SKM-1 (cell line): ENCODE measurements at regions not wholly inside any gene's neighbourhood (a gene's known extent, or its start where the extent isn't known, plus 50 kb on each side); places are given as distances from the start of the nearest gene placed in this dataset.
"Not testable (repeated sequence)": the region's sequence is repeated elsewhere in the genome, so short reads cannot be mapped to it uniquely, and the experiment has no call there.

ENCODE experiments used
- DNase-seq: peaks from one replicate; lab custom pipeline; 2025; ENCODE audit not compliant: unreplicated experiment; lab: John Stamatoyannopoulos, UW

DNA sequence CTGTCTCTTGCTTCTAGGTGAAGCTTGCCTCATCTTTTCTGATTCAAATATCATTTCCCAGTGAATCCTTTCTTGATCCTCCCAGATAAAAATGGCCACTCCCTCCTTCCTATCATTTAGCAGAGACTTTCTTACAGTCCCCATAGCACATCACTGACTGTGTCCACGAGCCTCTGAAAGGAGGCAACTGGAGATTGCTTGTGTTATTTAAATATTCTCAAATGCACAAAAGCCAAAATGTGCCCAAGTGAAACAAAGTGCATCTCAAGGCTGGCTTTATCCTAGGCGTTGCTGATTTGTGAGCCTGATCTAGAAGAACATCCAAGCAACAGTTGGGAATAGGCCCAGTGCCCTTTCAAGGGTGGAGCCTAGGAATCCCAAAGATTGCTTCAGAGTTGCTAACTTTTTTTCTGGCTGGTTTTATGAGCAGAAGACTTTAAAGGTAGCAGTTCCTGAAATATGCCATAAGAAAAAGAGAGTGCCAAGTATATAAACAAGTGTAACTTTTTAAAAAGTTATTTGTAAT is 393.6 kb downstream of the CD83 start:
- no peak for DNase-seq

DNA sequence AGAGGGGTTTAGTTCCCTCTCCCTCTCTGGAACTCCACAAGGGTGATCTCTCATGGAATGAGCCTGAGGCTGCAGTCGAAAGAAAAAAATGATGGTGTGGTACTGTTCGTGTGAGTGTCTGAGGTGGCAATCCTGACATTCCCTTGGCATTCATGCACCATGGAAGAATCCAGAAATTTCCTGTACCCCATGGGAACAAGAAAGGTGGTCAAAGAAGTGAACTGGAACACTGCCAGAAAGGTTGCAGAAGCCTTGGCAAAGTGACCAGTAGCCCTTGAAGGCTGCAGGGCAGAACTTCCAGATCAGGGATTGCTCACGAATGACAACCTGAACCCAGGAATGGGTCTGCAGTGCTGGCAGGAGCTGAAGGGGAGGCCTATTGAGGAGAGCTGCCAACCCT is 394.7 kb downstream of the CD83 start:
- no peak for DNase-seq

DNA sequence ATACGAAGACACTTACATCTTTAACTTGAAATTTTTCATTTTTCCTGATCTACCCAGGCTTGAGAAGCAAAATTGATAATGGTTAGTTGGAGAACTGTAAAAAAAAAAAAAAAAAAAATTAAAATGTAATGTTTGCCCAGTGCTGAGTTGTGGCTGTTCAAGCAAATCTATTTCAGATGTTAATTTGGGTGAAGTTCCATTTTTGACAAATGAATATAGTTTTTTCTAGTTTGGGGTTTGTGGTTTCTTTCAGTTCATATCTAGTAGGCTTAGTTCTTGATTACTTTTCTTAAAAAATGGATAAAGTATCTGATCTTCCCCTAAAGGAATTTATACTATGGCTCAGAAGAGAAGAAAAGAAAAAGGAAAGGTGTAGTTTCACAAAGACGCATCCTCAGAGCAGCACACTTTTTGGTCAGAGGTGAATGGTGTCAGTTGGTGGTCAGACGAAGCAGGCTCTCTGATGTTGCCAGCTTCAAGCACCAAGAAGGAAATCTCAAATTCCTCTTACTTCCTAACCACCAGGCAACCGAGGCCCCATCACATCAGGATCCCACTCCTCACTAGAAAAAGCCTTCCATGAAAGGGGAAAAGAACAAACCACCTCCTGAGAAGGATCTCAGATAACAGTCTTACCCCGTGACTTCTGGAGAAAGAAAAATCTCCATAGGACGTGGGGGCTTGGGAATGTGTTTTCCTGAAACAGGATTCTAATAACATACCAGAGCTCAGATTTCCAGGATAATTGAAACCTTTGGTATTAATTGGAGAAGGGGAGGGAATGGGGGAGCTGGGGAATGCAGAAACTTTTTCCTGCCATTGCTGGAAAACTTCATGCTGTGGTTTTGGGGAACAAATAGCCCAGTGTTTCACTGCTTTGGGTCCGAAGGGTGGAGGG is 396.2 kb downstream of the CD83 start:
- no peak for DNase-seq

- no peak for DNase-seq
Measured at GRCh38 chr6:14516956-14517355, 399.4 kb downstream of the CD83 start.

DNA sequence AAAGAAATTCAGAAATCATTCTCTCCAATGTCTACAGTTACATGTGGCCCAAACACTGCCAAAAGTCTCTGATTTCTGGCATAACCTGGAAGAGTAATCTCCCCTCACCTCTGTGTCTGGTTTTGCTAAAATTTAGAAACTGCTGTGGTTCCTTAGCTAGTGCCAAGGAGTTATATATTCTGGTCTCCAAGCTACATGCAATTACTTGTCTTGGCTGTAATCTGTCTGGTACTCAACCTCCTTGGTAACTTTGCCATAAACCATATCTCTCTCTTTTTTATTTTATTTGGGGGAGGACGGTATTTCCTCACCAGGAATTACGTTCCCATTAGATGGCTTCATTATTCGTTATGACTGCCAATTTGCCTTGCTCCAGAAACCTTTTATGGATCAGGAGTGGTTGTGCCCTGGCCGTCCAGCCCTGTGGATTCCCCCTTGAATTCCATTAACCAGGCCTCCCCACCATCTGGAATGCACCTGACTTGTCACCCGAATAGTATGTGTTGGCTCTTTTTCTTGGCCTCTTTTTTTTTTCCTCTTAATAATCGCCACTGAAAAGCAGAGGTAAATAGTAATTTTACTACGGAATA is 400.0 kb downstream of the CD83 start:
- no peak for DNase-seq

DNA sequence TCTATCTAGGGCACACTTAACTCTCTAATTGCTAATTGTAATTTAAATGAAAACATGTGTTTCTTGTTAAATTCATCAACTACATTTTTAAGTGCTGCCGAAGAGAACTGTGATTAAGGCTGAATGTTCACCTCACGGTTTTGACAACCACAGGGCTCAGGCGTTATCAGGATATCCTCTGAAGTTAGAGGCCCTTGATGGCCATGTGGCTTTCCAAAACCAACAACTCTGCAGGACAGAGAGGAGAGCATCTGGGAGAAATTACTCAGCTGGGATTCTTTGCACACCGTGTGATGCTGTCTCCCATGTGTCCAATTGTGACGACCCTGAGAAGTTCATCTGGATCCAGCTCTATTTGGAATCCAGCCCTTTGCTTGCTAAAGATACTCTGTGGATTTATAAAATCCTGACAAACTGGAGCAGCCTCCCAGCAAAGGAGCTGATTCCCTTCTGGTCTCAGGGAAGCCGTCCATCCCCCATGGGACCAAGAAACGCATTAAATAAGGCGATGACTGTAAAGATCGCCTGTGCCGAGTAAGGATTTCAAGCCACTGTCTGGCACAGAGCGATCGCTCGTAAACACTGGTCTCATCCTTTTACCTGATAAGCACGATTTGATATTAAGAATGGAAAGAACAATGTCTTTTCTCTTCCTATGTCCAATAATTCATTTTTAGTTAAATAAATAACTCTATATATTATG is 401.1 kb downstream of the CD83 start:
- no peak for DNase-seq

DNA sequence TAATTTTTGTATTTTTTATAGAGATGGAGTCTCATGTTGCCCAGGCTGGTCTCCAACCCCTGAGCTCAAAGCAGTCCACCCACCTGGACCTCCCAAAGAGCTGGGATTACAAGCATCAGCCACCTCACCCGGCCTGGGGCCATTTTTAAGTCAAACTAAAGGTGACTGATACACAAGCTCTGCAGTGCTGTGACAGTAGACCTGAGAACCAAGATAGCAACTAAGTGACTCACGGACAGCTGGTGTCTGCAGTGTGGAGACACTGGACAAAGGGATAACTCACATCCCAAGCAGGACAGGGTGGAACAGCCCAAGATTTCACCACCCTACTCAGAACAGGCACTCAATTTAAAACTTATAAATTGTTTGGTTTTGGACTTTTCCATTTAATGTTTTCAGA is 402.5 kb downstream of the CD83 start:
- DNase-seq = no peak

DNA sequence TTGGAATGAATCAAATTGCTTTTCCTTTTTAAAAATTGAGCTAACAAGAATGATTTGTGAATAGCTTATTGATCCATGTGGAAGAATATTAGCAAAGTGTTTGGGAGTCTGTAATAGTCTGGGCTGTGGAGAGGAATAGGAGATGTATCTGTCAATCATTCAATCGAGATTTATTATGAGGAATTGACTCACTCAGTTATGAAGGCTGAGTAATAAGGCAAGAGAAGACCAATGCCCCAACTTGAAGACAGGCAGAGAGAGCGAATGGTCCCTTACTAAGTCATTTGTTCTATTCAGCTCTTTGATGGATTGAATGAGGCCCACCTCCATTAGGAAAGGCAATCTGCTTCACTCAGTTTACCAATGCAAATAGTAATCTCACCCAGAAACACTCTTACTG is 403.0 kb downstream of the CD83 start:
- DNase-seq = no peak

- no peak for DNase-seq
Measured at GRCh38 chr6:14521141-14521540, 403.6 kb downstream of the CD83 start.

DNA sequence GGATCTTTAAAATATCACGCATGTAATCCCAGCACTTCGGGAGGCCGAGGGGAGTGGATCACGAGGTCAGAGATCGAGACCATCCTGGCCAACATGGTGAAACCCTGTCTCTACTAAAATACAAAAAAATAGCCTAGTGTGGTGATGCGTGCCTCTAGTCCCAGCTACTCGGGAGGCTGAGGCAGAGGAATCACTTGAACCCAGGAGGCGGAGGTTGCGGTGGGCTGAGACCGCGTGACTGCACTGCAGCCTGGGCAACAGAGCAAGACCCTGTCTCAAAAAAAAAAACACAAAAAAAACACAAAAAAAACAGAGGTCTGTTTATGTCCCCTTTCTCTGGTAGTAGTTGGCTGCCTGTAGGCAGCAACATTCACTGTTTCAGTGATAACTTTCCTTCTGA is 404.3 kb downstream of the CD83 start:
- DNase-seq = not testable (repeated sequence)

DNA sequence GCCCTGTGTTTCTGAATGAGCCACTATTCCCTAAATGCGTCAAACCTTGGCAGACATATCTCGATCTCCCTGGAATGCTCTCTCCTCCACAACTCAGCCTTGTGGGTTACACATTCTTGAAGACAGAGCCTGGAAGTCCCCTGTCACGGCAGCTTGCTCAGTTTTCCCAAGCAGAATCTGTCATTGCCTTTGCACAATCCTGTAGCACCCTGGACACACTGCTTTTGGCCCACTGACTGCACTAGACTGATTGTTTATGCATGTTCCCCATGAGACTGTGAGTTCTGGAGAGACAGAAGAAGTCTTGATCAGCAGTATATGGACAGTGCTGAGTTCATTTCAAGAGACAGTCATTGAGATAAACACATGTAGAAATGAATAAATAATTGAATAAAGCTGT is 406.7 kb downstream of the CD83 start:
- no peak for DNase-seq

GRCh38 chr6:14530385-14530784 is 412.8 kb downstream of the CD83 start:
- no peak for DNase-seq

GRCh38 chr6:14533446-14533845 is 415.9 kb downstream of the CD83 start:
- DNase-seq = no peak

- DNase-seq = no peak
Measured at GRCh38 chr6:14537030-14537429, 419.5 kb downstream of the CD83 start.

DNA sequence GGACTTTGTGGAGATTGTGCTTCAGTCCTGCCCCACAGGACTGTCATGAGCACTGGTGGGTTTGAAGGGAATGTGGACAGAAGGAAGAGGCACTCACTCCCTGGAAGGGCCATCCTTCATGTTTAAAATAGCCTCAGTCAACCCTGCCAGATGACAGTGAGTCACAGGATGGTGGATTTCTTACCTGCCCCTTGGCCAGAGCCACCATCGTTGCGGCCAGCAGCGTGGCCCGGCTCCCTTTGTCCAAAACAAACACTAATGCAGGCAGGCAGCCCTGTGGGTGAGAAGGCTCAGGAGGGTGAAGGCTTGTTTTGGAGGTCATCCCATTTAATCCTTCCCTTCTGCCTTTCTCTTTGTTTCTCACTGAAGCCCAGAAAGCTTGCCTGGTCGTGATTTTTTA is 422.7 kb downstream of the CD83 start:
- DNase-seq = no peak

DNA sequence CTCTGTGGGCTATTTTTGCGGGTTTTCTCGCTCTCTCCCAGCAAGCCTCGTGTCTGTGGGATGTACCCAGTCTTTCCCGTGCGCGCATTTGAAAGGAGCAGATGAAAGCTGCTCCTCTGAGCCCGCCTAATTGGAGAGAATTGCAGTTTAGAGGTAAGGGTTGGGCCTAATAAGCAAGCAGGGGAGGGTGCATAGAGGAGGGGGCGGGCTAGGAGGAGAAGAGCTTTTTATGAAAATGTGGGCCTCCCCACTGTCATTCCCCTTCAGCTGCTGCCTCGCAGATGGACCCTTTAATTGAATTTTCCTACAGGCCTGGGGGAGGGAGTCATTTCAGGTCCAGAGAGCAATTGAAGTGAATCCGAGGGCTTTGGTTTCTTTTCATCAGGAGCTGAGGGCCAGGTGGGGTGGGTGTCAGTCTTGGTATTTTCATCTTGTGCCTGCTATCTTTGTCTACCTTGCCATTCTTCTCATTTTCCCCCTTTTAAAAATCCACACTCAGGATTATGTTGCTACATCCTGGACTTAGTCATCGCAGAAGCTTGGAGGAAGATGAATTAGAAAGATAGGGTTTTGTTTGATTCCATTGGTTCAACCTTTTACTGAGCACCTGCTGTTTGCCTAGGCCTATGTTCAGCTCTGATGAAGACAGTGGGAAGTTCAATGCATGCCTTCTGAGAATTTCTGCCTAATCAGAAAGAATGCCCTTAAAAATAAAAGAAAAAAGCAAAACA is 423.4 kb downstream of the CD83 start:
- DNase-seq = no peak

DNA sequence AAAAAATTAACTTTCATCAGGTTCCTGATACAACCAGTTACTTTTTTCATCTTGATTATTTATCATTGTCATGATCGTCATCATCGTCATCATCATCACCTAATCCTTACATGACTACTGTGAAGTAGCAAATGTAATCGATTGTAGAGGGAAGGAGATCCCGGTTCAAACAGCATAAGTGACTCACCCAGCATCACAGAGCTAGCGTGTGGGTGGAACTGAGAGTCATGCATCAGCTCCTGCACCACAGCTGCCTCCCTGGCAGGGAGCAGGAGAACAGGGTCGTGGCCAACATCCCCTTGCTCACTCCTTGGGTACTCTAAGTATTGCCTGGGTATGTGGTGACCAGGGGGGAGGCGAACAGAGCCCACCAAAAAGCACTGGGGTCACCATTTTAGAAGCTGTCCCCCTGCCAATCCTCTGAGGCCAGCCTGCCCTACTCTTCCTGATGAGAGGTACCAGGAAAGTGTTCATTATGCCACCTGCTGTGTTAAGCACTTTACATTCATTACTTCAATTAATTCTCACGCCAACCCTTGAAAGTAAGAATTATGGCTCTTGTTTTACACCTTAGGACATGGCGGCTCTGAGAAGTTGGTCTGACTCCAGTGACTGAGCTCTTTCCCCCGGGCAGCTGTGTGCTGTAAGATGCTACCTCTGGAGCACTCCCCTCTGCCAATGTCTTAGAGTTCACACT is 425.2 kb downstream of the CD83 start:
- DNase-seq = no peak

DNA sequence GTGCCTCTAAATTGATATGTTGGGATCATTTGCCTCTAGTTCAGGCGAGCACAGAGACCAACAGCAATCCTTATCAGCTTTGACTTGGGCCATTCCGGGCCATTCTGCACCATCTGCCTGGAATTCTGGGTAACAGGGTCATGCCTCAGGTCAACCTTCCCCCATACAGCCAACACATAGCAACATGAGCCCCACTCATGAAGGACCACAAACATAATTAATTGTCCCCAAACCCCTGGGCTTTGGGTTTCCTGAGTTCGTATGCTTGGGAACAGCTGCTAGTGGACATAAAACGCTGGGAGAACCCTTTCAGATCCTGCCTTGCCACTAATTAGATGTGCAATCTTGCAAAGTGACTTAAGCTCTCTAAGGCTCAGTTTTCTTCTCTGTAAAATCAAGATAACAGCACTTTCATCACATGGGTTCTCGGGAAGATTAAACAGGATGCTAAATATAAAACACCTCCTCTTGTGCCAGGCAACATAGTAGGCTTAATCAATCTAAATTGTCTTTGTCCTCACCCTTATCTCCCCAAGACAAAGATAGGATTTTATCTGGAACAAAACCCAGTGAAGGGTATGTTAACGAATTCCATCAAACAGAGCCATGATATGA is 426.5 kb downstream of the CD83 start:
- DNase-seq = no peak

GRCh38 chr6:14544666-14545065 is 427.1 kb downstream of the CD83 start:
- no peak for DNase-seq

DNA sequence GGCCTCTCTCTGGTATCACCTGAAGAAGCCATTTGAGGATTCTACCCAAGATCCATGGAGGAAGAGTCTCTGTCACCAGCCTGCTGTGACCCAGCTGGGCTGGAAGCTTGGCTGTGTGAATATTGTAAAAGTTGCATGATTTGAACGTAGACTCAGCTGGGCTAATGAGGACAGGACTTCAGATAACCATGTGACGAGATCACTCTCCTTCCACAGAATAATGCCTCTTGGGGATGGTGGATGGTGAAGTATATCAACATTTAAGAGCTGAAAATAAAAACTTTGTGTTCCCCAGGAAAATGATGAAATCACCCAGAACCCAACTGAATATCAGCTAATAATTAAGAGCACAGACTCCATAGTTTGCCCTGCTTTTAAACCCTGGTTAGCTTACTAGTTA is 427.9 kb downstream of the CD83 start:
- DNase-seq = no peak
